ENCODE measurements at regions not wholly inside any gene's neighbourhood (a gene's known extent, or its start where the extent isn't known, plus 50 kb on each side); places are given as distances from the start of the nearest gene placed in this dataset.
"Not testable (repeated sequence)": the region's sequence is repeated elsewhere in the genome, so short reads cannot be mapped to it uniquely, and the experiment has no call there.

- Histone ChIP-seq H3K27me3 (ENCODE audit: control insufficient read depth in 1 of 2, insufficient read depth in 2 of 2, low read length in 2 of 2) (no peaks in the 10 kb centered on the region), H3K4me3 (ENCODE audit: low read length in 2 of 2) (no peak overlapping the region), H3K9me3 (ENCODE audit: control insufficient read depth in 2 of 2, low read length in 2 of 2) (no peaks in the 10 kb centered on the region), H3K9ac (ENCODE audit: low read length in 2 of 2) (no peak overlapping the region), H3K27ac (ENCODE audit: low read length) (no peak overlapping the region), H3K4me1 (ENCODE audit: control insufficient read depth, insufficient read depth, low read length) (no peaks in the 10 kb centered on the region), H3K36me3 (ENCODE audit: control insufficient read depth in 2 of 2, insufficient read depth in 2 of 2, low read length in 2 of 2) (no peaks in the 10 kb centered on the region)
Observed at GRCh38 chr3:181487236-181487978, 224.3 kb upstream of the SOX2 start.

GRCh38 chr3:181486141-181486885 is 225.4 kb upstream of the SOX2 start:
- Histone ChIP-seq H3K4me3 (ENCODE audit: low read length in 2 of 2) (no peak overlapping the region), H3K27ac (ENCODE audit: low read length) (no peak overlapping the region), H3K4me1 (ENCODE audit: control insufficient read depth, insufficient read depth, low read length) (no peaks in the 10 kb centered on the region), H3K9ac (ENCODE audit: low read length in 2 of 2) (no peak overlapping the region), H3K9me3 (ENCODE audit: control insufficient read depth in 2 of 2, low read length in 2 of 2) (no peaks in the 10 kb centered on the region), H3K36me3 (ENCODE audit: control insufficient read depth in 2 of 2, insufficient read depth in 2 of 2, low read length in 2 of 2) (no peaks in the 10 kb centered on the region), H3K27me3 (ENCODE audit: control insufficient read depth in 1 of 2, insufficient read depth in 2 of 2, low read length in 2 of 2) (no peaks in the 10 kb centered on the region)

- no peak overlapping the region for H3K27ac ChIP-seq (ENCODE audit: low read length)
- H3K9ac ChIP-seq (ENCODE audit: low read length in 2 of 2): no peak overlapping the region
Observed at GRCh38 chr3:181484026-181484425, 227.7 kb upstream of the SOX2 start.

GRCh38 chr3:181475146-181475545 is 236.6 kb upstream of the SOX2 start:
- not testable (repeated sequence) for H3K27ac ChIP-seq (ENCODE audit: low read length); H3K9ac ChIP-seq (ENCODE audit: low read length in 2 of 2); H3K9me3 ChIP-seq (ENCODE audit: control insufficient read depth in 2 of 2, low read length in 2 of 2)

More at GRCh38 chr3:181484026-181484425, 227.7 kb upstream of the SOX2 start:
- Histone ChIP-seq H3K4me3 (ENCODE audit: low read length in 2 of 2) (no peak overlapping the region), H3K27me3 (ENCODE audit: control insufficient read depth in 1 of 2, insufficient read depth in 2 of 2, low read length in 2 of 2) (no peaks in the 10 kb centered on the region), H3K36me3 (ENCODE audit: control insufficient read depth in 2 of 2, insufficient read depth in 2 of 2, low read length in 2 of 2) (no peaks in the 10 kb centered on the region), H3K4me1 (ENCODE audit: control insufficient read depth, insufficient read depth, low read length) (no peaks in the 10 kb centered on the region), H3K9me3 (ENCODE audit: control insufficient read depth in 2 of 2, low read length in 2 of 2) (no peaks in the 10 kb centered on the region)

GRCh38 chr3:181470349-181470748 is 241.4 kb upstream of the SOX2 start:
- H3K36me3 ChIP-seq (ENCODE audit: control insufficient read depth in 2 of 2, insufficient read depth in 2 of 2, low read length in 2 of 2): no peaks in the 10 kb centered on the region
- H3K4me3 ChIP-seq (ENCODE audit: low read length in 2 of 2): no peak overlapping the region
- H3K4me1 ChIP-seq (ENCODE audit: control insufficient read depth, insufficient read depth, low read length): no peaks in the 10 kb centered on the region
- H3K9ac ChIP-seq (ENCODE audit: low read length in 2 of 2): no peak overlapping the region
- peaks cover 0 to under 1% of the 10 kb centered on the region in 2 donors for H3K9me3 ChIP-seq (ENCODE audit: control insufficient read depth in 2 of 2, low read length in 2 of 2)
- no peaks in the 10 kb centered on the region for H3K27me3 ChIP-seq (ENCODE audit: control insufficient read depth in 1 of 2, insufficient read depth in 2 of 2, low read length in 2 of 2)
- H3K27ac ChIP-seq (ENCODE audit: low read length): no peak overlapping the region

More at GRCh38 chr3:181475146-181475545, 236.6 kb upstream of the SOX2 start:
- H3K4me3 ChIP-seq (ENCODE audit: low read length in 2 of 2); H3K36me3 ChIP-seq (ENCODE audit: control insufficient read depth in 2 of 2, insufficient read depth in 2 of 2, low read length in 2 of 2); H3K4me1 ChIP-seq (ENCODE audit: control insufficient read depth, insufficient read depth, low read length); H3K27me3 ChIP-seq (ENCODE audit: control insufficient read depth in 1 of 2, insufficient read depth in 2 of 2, low read length in 2 of 2): not testable (repeated sequence)

GRCh38 chr3:181464033-181464694 is 247.6 kb upstream of the SOX2 start:
- Histone ChIP-seq H3K27me3 (ENCODE audit: control insufficient read depth in 1 of 2, insufficient read depth in 2 of 2, low read length in 2 of 2) (no peaks in the 10 kb centered on the region), H3K36me3 (ENCODE audit: control insufficient read depth in 2 of 2, insufficient read depth in 2 of 2, low read length in 2 of 2) (no peaks in the 10 kb centered on the region), H3K4me1 (ENCODE audit: control insufficient read depth, insufficient read depth, low read length) (no peaks in the 10 kb centered on the region), H3K27ac (ENCODE audit: low read length) (no peak overlapping the region), H3K4me3 (ENCODE audit: low read length in 2 of 2) (no peak overlapping the region), H3K9ac (ENCODE audit: low read length in 2 of 2) (no peak overlapping the region), H3K9me3 (ENCODE audit: control insufficient read depth in 2 of 2, low read length in 2 of 2) (no peaks in the 10 kb centered on the region)

- Histone ChIP-seq H3K9me3 (ENCODE audit: control insufficient read depth in 2 of 2, low read length in 2 of 2) (no peaks in the 10 kb centered on the region), H3K9ac (ENCODE audit: low read length in 2 of 2) (no peak overlapping the region), H3K36me3 (ENCODE audit: control insufficient read depth in 2 of 2, insufficient read depth in 2 of 2, low read length in 2 of 2) (no peaks in the 10 kb centered on the region), H3K27me3 (ENCODE audit: control insufficient read depth in 1 of 2, insufficient read depth in 2 of 2, low read length in 2 of 2) (no peaks in the 10 kb centered on the region), H3K4me3 (ENCODE audit: low read length in 2 of 2) (no peak overlapping the region), H3K27ac (ENCODE audit: low read length) (no peak overlapping the region), H3K4me1 (ENCODE audit: control insufficient read depth, insufficient read depth, low read length) (no peaks in the 10 kb centered on the region)
Observed at GRCh38 chr3:181461381-181461780, 250.3 kb upstream of the SOX2 start.

GRCh38 chr3:181459516-181459915 is 252.2 kb upstream of the SOX2 start:
- Histone ChIP-seq H3K27me3 (ENCODE audit: control insufficient read depth in 1 of 2, insufficient read depth in 2 of 2, low read length in 2 of 2) (no peaks in the 10 kb centered on the region), H3K36me3 (ENCODE audit: control insufficient read depth in 2 of 2, insufficient read depth in 2 of 2, low read length in 2 of 2) (no peaks in the 10 kb centered on the region), H3K4me1 (ENCODE audit: control insufficient read depth, insufficient read depth, low read length) (no peaks in the 10 kb centered on the region), H3K9ac (ENCODE audit: low read length in 2 of 2) (no peak overlapping the region), H3K27ac (ENCODE audit: low read length) (no peak overlapping the region), H3K9me3 (ENCODE audit: control insufficient read depth in 2 of 2, low read length in 2 of 2) (no peaks in the 10 kb centered on the region), H3K4me3 (ENCODE audit: low read length in 2 of 2) (no peak overlapping the region)

- Histone ChIP-seq H3K27me3 (ENCODE audit: control insufficient read depth in 1 of 2, insufficient read depth in 2 of 2, low read length in 2 of 2) (no peaks in the 10 kb centered on the region), H3K36me3 (ENCODE audit: control insufficient read depth in 2 of 2, insufficient read depth in 2 of 2, low read length in 2 of 2) (no peaks in the 10 kb centered on the region), H3K4me1 (ENCODE audit: control insufficient read depth, insufficient read depth, low read length) (no peaks in the 10 kb centered on the region), H3K9me3 (ENCODE audit: control insufficient read depth in 2 of 2, low read length in 2 of 2) (no peaks in the 10 kb centered on the region), H3K4me3 (ENCODE audit: low read length in 2 of 2) (no peak overlapping the region), H3K27ac (ENCODE audit: low read length) (no peak overlapping the region), H3K9ac (ENCODE audit: low read length in 2 of 2) (no peak overlapping the region)
Observed at GRCh38 chr3:181458857-181459256, 252.9 kb upstream of the SOX2 start.

- Histone ChIP-seq H3K36me3 (ENCODE audit: control insufficient read depth in 2 of 2, insufficient read depth in 2 of 2, low read length in 2 of 2) (no peaks in the 10 kb centered on the region), H3K4me1 (ENCODE audit: control insufficient read depth, insufficient read depth, low read length) (no peaks in the 10 kb centered on the region), H3K27me3 (ENCODE audit: control insufficient read depth in 1 of 2, insufficient read depth in 2 of 2, low read length in 2 of 2) (no peaks in the 10 kb centered on the region), H3K27ac (ENCODE audit: low read length) (no peak overlapping the region), H3K4me3 (ENCODE audit: low read length in 2 of 2) (no peak overlapping the region), H3K9me3 (ENCODE audit: control insufficient read depth in 2 of 2, low read length in 2 of 2) (no peaks in the 10 kb centered on the region), H3K9ac (ENCODE audit: low read length in 2 of 2) (no peak overlapping the region)
Observed at GRCh38 chr3:181457756-181458155, 254.0 kb upstream of the SOX2 start.

All from stomach smooth muscle (tissue), 2 donors.